Choroid plexus epithelial cell (primary cell): ENCODE measurements at regions not wholly inside any gene's neighbourhood (a gene's known extent, or its start where the extent isn't known, plus 50 kb on each side); places are given as distances from the start of the nearest gene placed in this dataset.
"Not testable (repeated sequence)": the region's sequence is repeated elsewhere in the genome, so short reads cannot be mapped to it uniquely, and the experiment has no call there.

Source experiments
- DNase-seq: peaks from one replicate; pipeline ENCODE4 v3.0.0-alpha.2; 2010; ENCODE audit warnings: low read depth
- H3K4me3 ChIP-seq: 2 replicates; pipeline ENCODE4 v1.5.1; 2011; ENCODE audit warnings: low read depth, mild to moderate bottlenecking, control low read depth, low read length, moderate library complexity
- CTCF ChIP-seq: conservative IDR thresholded peaks from 2 replicates; pipeline ENCODE4 v1.5.1; 2011; ENCODE audit warnings: low read depth, mild to moderate bottlenecking, control low read depth, inconsistent platforms, low read length, moderate library complexity

- no peak for TF ChIP-seq CTCF
- H3K4me3 ChIP-seq: no peak overlapping the region
- no peak for DNase-seq
These were observed 139.8 kb downstream of the ARRDC3 start for GRCh38 chr5:91243286-91243685.

DNA sequence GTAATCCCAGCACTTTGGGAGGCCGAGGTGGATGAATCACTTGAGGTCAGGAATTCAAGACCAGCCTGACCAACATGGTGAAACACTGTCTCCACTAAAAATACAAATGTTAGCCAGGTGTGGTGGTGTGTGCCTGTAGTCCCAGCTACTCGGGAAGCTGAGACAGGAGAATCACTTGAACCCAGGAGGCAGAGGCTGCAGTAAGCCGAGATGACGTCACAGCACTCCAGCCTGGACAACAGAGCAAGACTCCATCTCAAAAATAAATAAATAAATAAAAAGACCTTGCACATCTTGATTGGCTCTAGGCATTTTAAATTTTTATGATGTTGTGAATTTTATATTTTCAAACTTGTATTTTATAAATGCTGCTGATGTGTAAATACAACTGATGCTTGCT lies 141.7 kb downstream of the ARRDC3 start:
- H3K4me3 ChIP-seq: not testable (repeated sequence)

DNA sequence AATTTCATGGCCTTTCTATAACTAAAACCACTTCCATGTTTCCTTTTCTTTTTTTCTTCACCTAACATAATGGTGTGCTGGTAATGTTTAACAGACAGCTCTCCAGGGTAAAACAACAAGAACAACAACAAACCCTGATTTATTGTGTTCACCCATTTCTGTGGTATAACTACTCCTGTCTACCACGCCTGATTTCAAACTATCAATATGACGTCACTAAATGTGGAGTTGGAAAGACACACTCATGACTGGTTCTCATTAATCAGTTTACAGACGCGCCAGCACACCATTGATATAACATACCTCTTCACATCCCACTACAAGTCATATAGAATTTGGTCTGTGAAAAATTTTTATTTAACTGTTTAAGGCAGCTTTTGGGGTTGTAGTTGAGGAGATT lies 142.9 kb downstream of the ARRDC3 start:
- no peak overlapping the region for H3K4me3 ChIP-seq
- no peak for DNase-seq
- TF ChIP-seq CTCF: no peak

More for the DNA sequence above, 141.7 kb downstream of the ARRDC3 start:
- not testable (repeated sequence) for DNase-seq

DNA sequence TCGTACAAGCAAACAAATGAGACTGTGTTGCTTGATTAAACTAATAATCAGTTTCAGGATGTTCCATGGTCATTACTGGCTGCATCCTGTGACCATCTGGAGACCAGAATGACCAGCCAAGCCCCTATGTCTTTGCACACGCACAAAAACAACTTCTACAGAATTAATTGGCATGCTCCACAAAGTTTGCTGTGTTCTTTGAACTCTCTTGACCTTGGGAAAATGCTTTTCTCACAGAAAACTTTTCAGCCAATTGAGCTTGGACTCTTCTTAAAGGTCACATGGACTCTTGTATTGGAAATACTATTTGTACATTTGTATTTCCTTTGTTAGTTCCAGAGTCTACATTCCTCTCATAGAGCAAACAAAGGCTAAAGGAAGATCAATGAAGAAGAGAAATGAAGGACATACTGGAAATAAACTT lies 147.8 kb downstream of the ARRDC3 start:
- peak; percentile 23 for DNase-seq
- H3K4me3 ChIP-seq: no peak overlapping the region
- TF ChIP-seq CTCF: no peak

- no peak overlapping the region for H3K4me3 ChIP-seq
- DNase-seq: no peak
- TF ChIP-seq CTCF: no peak
These were observed 150.6 kb downstream of the ARRDC3 start for GRCh38 chr5:91232523-91232922.

DNA sequence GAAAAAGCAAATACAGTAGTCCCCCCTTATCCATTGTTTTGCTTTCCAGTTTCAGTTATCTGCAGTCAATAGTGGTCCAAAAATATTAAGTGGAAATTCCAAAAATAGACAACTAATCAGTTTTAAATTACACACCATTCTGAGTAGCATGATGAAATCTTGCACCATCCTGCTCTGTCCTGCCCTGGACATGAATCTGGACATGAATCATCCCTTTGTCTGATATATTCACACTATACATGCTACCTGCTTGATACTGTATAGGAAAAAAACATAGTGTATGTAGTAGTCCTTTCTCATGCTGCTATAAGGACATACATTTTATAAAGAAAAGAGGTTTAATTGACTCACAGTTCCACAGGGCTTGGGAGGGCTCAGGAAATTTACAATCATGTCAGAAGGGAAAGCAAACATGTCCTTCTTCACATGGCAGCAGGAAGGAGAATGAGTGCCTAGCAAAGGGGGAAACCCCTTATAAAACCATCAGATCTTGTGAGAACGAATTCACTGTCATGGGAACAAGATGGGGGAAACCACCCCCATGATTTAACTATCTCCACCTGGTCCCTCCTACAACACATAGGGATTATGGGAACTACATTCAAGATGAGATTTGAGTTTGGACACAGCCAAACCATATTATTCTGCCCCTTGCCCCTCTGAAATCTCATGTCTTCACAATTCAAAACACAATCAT lies 153.9 kb downstream of the ARRDC3 start:
- TF ChIP-seq CTCF: no peak
- DNase-seq: no peak
- no peak overlapping the region for H3K4me3 ChIP-seq

DNA sequence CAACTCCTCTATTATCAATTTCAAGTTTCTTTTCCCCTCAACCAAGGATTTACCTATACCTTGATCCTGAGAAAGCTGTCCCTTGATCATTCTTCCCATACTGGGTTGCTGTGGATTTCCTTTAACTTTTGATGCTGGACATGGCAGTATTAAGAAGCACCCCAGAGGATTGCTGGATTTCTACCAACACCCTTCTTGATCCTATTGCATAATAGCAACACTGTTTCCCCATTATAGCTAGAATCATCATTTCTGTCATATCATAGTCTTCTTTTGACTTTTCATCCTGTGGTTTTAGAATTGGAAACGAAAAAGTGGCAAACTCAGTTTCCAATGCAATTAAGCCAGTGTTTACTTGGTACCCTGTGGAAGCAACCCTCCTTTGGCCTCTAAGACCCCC lies 154.9 kb downstream of the ARRDC3 start:
- H3K4me3 ChIP-seq: no peak overlapping the region
- no peak for DNase-seq
- no peak for TF ChIP-seq CTCF
